Raji (cell line): ENCODE measurements at regions not wholly inside any gene's neighbourhood (a gene's known extent, or its start where the extent isn't known, plus 50 kb on each side); places are given as distances from the start of the nearest gene placed in this dataset.

Source experiments
- POLR2A ChIP-seq: IDR thresholded peaks from 2 replicates; pipeline ENCODE4 v1.6.1; 2011; ENCODE audit warnings: low read depth, low read length, control low read depth; ENCODE audit not compliant: insufficient read depth

DNA sequence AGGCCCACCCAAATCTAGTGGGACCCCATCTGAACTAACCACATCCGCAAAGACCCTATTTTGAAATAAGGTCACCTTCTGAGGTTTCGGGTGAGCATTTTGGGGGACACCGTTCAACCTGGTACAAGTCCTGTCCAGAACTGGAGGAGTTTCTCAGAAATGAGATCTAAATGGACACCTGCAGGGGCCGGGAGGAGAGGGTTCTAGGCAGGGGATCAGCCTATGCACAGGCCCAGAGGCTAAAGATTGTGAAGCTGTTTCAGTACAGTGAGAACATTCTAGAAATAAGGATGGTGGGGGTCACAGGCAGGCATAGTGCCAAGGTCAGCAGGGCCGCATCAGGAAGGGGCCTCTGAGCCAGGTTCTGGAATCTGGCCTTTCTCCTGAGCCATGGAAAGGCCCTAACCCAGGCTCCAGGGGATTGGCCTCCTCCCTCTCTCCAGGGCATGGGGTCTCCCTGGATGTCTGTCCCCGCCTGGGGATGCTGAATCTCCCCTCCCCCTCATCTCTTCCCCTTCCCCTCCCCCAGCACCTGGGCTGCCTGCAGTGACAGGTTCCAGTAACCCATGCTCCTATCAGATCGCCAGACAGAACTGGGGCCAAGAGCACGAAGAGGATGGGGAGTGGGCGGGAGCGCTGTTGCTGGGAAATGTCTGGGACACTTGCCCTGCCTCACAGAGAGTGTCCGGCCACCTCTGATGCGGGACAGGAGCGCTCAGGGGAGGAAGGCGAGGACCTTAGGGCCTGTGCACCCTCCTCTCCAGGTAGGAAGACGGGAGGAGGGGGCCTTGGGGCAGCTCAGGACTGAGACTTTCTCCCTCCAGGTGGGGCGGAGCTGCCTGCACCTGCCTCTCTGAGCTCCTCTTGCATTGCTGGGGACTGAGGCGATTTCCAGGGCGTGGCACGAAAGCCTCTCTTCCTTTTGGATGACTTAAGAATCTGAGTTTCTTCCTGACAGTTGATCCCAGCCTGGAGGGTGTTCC, 321.4 kb upstream of the TNRC6C start:
- TF ChIP-seq POLR2A = no peak

DNA sequence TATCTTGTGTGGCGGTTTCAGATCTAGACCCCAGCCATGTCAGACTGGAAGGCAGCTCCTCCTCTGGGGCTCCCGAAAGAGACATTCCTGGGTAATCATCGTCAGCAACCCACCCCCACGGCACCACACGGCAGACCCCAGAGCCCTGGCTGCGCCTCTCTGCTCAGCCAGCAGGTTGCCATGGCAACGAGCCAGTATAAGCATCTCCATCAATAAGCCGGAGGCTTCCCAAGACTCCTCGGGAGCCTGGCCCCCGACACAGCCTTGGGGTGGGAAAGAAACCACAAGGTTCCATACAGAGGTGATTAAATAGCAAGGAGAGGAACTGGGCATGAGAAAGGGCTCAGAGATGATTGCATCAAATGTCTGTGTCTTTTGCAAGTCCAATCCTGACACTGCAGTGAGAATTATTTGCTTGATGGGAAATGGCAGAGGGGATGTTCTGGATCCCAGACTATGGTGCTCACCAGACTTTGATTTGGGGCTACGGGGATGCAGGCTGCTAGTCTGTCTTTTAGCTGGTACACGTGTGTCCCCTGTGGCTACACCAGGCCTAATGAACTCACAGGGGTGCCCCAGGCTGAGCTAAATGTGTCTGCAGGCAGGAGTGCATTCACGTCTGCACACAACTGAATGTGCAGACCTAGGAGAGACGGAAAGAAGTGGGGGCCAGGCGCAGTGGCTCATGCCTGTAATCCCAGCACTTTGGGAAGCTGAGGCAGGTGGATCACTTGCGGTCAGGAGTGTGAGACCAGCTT, 320.5 kb upstream of the TNRC6C start:
- TF ChIP-seq POLR2A = no peak

GRCh38 chr17:77640252-77640651, 318.3 kb upstream of the TNRC6C start:
- no peak for TF ChIP-seq POLR2A

- no peak for TF ChIP-seq POLR2A
Measured at GRCh38 chr17:77640916-77641605, 317.4 kb upstream of the TNRC6C start.

DNA sequence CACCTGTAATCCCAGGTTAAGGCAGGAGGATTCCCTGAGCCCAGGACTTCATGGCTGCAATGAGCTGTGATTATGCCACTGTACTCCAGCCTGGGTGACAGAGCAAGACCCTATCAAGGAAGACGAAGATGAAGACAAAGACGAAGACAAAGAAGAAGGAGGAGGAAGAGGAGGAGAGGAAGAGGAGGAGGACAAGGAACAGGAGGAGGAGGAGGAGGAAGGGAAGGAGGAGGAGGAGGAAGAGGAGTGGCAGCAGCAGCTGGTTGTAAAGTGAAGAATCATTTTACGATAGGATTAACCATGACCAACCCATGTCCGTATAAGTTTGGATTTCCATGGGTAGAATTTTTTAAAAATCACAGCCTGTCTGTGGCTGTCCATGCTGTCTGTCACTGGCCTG, 316.8 kb upstream of the TNRC6C start:
- TF ChIP-seq POLR2A = no peak

DNA sequence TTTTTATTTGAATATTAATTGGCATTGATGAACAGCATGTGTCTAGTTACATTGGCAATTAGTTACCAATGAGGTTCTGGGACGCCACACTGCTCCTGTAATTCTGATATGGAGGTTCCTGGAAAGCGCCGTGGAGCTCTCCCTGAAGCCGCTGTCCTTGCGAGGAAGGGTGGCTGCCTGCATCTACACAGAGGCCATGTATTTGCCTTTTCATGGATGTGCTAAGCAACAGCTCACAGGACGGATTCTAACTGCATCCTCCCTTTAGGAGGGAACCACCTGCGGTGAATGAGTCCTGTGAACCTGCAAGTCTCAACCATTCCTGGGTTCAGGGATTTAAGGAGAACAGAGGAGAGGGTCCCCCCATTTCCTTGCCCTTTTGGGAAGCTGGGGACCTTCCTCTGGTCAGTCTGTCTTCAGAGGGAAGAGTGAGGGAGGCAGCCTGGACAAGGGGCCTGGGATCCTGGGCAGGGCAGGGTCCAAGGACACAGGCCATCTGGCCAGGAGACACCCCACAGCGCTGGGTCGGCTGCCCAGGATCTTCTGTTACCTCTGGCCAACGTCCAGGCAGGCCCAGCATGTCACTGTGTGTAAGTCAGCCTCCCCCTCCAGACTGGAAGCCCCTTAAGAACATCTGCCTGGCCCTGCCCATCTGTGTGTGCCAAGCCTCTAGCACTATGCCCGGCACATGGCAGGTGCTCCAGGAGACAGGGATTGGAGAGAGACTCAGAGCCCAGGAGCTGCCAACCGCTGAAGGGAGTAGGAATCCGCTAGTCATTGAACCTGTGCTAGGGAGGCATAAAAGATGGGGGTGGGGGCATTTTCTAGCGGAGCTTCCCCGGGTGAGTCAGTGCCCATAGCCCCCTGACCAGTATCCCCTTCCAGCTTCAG, 314.1 kb upstream of the TNRC6C start:
- no peak for TF ChIP-seq POLR2A

DNA sequence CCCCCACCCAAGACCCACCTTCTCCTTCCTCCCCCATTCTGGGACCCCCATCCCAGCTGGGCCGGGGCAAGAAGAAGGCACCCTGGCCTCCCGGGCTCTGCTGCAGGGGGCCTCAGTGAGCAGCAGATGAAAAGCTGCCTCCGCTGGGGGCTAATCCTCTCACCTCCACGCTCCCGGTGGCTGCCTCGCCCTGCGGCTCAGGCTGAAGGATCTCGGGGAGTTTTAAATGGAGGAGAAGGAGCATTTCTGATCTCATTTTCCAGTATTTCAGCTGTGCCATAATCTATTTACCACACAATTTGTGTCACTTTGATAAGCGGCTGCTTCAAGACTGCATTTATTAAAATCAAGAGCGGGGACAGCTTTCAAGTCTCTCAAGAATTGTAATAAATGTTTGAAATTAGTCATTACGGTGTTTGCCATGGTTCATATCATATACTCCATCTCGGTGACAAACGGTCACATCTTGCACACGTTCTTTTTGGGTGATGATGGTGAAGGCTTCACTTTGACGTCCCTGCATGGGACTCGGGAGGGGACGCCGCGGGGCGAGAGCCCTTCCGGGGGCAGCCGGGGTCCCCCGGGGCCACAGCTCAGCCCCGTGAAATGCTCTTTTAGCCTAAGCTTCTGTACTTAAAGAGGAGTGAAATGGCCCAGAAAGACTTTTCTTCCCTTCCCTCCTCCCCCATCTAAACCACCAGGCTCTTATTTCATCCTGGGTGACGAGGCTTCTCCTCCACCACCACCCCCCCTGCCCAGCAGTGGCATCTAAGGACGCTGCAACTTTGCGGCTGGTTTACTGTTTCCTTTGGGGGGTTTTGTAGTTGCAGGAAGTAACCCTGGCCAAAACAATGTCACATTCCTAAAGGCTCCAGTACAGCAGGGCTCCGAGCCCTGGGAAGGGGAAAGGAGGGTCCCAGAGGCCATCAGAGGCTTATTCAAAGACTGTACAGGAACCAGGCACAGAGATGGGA, 313.1 kb upstream of the TNRC6C start:
- TF ChIP-seq POLR2A = no peak

DNA sequence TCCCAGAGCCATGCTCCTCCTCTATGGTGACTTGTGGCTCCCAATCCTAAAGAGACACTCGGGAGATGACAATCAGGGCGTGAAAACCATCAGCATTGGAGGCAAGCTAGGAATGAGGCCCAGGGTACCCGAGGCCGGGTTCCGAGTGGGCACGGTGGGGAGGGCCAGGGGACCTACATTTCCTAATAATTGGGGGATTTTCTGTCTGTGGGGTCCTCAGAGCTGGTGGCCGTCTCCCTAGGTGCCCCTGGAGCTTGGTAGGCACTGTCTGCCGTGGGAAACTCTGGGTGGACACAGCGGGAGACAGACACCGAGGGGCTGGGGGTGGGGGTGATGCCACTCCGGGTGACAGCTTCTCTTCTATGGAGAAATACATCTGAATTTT, 312.5 kb upstream of the TNRC6C start:
- TF ChIP-seq POLR2A = no peak

DNA sequence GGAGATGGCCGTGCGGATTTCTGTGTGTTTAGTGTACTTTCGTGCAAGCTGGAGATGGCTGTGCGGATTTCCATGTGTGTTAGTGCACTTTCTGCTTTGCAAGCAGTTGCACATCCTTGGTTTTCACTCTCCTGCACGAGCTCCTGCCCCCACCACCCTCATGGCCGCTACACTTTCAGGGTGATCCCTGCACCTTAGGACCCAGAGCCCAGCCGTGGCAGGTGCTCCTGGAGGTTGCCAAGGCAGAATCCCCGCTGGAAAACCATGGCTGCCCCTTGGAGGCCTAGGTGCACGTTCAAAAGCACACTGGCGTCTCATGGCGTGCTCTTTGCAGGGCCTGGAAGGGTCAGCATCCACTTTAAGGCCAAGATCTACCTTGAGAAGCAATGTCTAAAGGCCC, 311.0 kb upstream of the TNRC6C start:
- TF ChIP-seq POLR2A = no peak

DNA sequence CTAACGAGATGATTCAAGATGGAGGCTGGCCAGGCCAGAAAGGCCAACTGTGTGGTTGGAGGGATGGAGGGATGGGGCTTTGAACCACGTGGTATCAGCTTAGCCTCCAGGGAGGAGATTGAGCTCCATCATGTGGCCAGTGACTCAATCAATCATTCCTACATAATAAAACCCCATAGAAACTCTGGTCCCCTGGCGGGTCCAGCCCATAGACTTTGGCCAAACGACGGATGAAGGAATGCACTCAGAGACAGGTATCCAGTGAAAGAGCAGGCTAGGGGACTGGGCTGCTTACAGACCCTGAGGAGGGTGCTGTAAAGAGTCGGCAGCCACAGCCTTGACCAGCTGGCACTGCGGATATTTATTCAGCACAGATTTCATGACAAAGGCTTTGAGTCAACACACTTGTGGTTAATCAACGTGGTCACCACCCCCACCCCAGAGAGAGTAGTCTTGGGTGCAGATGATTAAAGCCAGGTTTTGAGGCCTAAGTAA, 308.7 kb upstream of the TNRC6C start:
- TF ChIP-seq POLR2A = no peak

GRCh38 chr17:77651988-77652387, 306.5 kb upstream of the TNRC6C start:
- no peak for TF ChIP-seq POLR2A

- TF ChIP-seq POLR2A = no peak
Measured at GRCh38 chr17:77654296-77654695, 304.2 kb upstream of the TNRC6C start.

DNA sequence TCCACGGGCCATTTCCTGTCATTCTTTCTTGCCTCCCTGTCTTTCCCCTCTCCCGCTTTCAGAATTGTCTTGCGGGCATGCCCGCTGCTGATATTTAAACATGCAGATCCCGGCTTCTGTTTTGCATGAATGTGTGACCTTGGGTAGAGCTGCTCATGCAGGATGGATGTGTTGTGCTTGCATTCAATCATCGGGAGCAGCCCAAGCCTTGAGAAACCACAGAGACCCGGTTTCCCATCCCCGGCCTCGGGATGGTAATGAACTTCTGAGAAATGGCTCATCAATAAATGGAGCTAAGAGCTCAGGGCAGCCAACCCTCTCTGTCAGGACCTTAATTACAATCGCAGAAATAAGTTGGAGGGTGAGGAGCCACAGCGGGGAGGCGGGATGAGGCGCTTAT, 303.7 kb upstream of the TNRC6C start:
- no peak for TF ChIP-seq POLR2A
